IMR-90 (cell line): ENCODE measurements at regions not wholly inside any gene's neighbourhood (a gene's known extent, or its start where the extent isn't known, plus 50 kb on each side); places are given as distances from the start of the nearest gene placed in this dataset.

Experiments used
- CEBPB ChIP-seq: IDR thresholded peaks from 2 replicates; pipeline ENCODE4 v1.6.1; 2012; ENCODE audit warnings: low read depth, low read length, improper control_type of control experiment
- FOS ChIP-seq: fragments of 150-350 bp; IDR thresholded peaks from 2 replicates; pipeline ENCODE4 v1.6.1; 2016; ENCODE audit warnings: low read depth, low read length
- MAFK ChIP-seq: IDR thresholded peaks from 2 replicates; pipeline ENCODE4 v1.6.1; 2012; ENCODE audit warnings: low read depth, low read length, improper control_type of control experiment
- MAZ ChIP-seq: IDR thresholded peaks from 2 replicates; pipeline ENCODE4 v1.6.1; 2012; ENCODE audit warnings: low read depth, mild to moderate bottlenecking, low read length, improper control_type of control experiment, moderate library complexity, borderline replicate concordance
- MXI1 ChIP-seq: IDR thresholded peaks from 2 replicates; pipeline ENCODE4 v1.6.1; 2012; ENCODE audit warnings: low read depth, mild to moderate bottlenecking, low read length, moderate library complexity, borderline replicate concordance
- POLR2A ChIP-seq: IDR thresholded peaks from 2 replicates; pipeline ENCODE4 v1.6.1; 2012; ENCODE audit warnings: mild to moderate bottlenecking, low read depth, low read length
- RAD21 ChIP-seq: IDR thresholded peaks from 2 replicates; pipeline ENCODE4 v1.6.1; 2012; ENCODE audit warnings: low read length, improper control_type of control experiment
- SMC3 ChIP-seq: fragments of 150-350 bp; IDR thresholded peaks from 2 replicates; pipeline ENCODE4 v1.6.1; 2016; ENCODE audit warnings: low read depth, mild to moderate bottlenecking, antibody characterized with exemption, low read length, moderate library complexity
- TF ChIP-seq, protein P1 (sequence below): conservative IDR thresholded peaks from 2 replicates; pipeline ENCODE4 v1.5.1; 2012; ENCODE audit warnings: mild to moderate bottlenecking, low read depth, low read length, improper control_type of control experiment
- TF ChIP-seq, protein P2 (sequence below): fragments of 150-350 bp; IDR thresholded peaks from 2 replicates; pipeline ENCODE4 v1.6.1; 2017; ENCODE audit warnings: mild to moderate bottlenecking, antibody characterized with exemption, low read length, low read depth
- TF ChIP-seq, protein P3 (sequence below): fragments of 150-350 bp; IDR thresholded peaks from 2 replicates; pipeline ENCODE4 v1.6.1; 2016; ENCODE audit warnings: low read depth, mild to moderate bottlenecking, low read length, moderate library complexity, borderline replicate concordance

DNA sequence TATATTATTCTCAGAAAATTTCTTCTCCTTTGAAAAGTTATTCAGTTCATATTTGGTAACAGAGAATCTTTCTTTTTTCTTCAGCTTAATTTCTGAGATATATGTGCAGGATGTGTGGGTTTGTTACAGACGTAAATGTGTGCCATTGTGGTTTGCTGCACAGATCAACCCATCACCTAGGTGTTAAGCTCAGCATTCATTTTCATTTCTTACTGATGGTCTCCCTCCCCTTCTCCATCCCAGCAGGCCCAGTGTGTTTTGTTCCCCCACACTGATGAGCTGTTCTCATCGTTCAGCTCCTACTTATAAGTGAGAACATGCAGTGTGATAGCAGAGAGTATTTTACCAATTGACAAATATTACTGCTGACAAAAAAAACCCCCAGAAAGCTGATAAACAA lies 330.0 kb upstream of the CHD1 start:
- TF ChIP-seq RAD21 (no peak), POLR2A (no peak), MAZ (no peak), SMC3 (no peak), MAFK (no peak), MXI1 (no peak), FOS (no peak), CEBPB (no peak)
- TF ChIP-seq, protein P1, sequence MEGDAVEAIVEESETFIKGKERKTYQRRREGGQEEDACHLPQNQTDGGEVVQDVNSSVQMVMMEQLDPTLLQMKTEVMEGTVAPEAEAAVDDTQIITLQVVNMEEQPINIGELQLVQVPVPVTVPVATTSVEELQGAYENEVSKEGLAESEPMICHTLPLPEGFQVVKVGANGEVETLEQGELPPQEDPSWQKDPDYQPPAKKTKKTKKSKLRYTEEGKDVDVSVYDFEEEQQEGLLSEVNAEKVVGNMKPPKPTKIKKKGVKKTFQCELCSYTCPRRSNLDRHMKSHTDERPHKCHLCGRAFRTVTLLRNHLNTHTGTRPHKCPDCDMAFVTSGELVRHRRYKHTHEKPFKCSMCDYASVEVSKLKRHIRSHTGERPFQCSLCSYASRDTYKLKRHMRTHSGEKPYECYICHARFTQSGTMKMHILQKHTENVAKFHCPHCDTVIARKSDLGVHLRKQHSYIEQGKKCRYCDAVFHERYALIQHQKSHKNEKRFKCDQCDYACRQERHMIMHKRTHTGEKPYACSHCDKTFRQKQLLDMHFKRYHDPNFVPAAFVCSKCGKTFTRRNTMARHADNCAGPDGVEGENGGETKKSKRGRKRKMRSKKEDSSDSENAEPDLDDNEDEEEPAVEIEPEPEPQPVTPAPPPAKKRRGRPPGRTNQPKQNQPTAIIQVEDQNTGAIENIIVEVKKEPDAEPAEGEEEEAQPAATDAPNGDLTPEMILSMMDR: no peak
- TF ChIP-seq, protein P2, sequence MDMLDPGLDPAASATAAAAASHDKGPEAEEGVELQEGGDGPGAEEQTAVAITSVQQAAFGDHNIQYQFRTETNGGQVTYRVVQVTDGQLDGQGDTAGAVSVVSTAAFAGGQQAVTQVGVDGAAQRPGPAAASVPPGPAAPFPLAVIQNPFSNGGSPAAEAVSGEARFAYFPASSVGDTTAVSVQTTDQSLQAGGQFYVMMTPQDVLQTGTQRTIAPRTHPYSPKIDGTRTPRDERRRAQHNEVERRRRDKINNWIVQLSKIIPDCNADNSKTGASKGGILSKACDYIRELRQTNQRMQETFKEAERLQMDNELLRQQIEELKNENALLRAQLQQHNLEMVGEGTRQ: no peak
- TF ChIP-seq, protein P3, sequence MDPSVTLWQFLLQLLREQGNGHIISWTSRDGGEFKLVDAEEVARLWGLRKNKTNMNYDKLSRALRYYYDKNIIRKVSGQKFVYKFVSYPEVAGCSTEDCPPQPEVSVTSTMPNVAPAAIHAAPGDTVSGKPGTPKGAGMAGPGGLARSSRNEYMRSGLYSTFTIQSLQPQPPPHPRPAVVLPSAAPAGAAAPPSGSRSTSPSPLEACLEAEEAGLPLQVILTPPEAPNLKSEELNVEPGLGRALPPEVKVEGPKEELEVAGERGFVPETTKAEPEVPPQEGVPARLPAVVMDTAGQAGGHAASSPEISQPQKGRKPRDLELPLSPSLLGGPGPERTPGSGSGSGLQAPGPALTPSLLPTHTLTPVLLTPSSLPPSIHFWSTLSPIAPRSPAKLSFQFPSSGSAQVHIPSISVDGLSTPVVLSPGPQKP: no peak
